ENCODE measurements at regions not wholly inside any gene's neighbourhood (a gene's known extent, or its start where the extent isn't known, plus 50 kb on each side); places are given as distances from the start of the nearest gene placed in this dataset.

- TF ChIP-seq, protein P1, sequence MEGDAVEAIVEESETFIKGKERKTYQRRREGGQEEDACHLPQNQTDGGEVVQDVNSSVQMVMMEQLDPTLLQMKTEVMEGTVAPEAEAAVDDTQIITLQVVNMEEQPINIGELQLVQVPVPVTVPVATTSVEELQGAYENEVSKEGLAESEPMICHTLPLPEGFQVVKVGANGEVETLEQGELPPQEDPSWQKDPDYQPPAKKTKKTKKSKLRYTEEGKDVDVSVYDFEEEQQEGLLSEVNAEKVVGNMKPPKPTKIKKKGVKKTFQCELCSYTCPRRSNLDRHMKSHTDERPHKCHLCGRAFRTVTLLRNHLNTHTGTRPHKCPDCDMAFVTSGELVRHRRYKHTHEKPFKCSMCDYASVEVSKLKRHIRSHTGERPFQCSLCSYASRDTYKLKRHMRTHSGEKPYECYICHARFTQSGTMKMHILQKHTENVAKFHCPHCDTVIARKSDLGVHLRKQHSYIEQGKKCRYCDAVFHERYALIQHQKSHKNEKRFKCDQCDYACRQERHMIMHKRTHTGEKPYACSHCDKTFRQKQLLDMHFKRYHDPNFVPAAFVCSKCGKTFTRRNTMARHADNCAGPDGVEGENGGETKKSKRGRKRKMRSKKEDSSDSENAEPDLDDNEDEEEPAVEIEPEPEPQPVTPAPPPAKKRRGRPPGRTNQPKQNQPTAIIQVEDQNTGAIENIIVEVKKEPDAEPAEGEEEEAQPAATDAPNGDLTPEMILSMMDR (IDR thresholded peaks at IDR 0.05 in 4 of 5, conservative IDR thresholded peaks at IDR 0.05 in 1 of 5) = no peak
- no peak for TF ChIP-seq POLR2A (IDR thresholded peaks at IDR 0.05)
Measured at GRCh38 chr16:85536411-85537330, 76.5 kb upstream of the GSE1 start.
